ENCODE measurements at regions not wholly inside any gene's neighbourhood (a gene's known extent, or its start where the extent isn't known, plus 50 kb on each side); places are given as distances from the start of the nearest gene placed in this dataset.

DNA sequence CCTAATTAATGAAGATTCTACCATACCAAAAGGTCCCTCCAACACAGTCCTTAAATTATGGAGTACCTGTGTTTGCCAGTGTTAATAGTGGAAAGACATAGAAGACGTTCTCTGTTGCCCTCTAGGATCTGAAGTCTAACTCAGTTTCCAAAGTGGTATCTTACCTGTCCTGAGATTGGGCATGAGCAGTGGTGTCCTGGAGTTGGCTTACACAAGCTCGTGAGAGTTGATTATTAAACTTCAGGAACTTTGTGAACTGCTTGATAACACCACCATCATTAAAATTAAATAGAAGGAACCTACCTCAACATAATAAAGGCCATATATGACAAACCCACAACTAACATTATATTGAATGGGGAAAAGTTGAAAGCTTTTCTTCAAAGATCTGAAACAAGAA lies 60.9 kb upstream of the SMARCA2 start:
- no TSS peak for BruUV-seq (replicated peaks)
- Histone ChIP-seq H3K27ac (ENCODE audit: insufficient read depth, low read depth, low read length) (no peak overlapping the region), H3K9ac (replicated peaks; ENCODE audit: extremely low read depth, insufficient read depth, low read length) (no peak overlapping the region), H3K9me3 (replicated peaks; ENCODE audit: control insufficient read depth, insufficient read depth, low read length) (no peaks in the 10 kb centered on the region), H2AFZ (ENCODE audit: low read depth, low read length) (no peak overlapping the region), H3K9me1 (replicated peaks; ENCODE audit: control insufficient read depth, extremely low read depth, insufficient read depth, low read length) (no peaks in the 10 kb centered on the region), H3K79me2 (ENCODE audit: control insufficient read depth, insufficient read depth, low read length) (no peaks in the 10 kb centered on the region), H3K4me3 (replicated peaks in 1 of 3; ENCODE audit: insufficient read depth in 1 of 3, low read depth in 1 of 3, low read length in 3 of 3) (no peak overlapping the region), H3K36me3 (ENCODE audit: control insufficient read depth in 2 of 2, extremely low read depth in 1 of 2, insufficient read depth in 2 of 2, low read length in 2 of 2) (no peaks in the 10 kb centered on the region), H4K20me1 (replicated peaks; ENCODE audit: control insufficient read depth, extremely low read depth, insufficient read depth, low read length) (no peaks in the 10 kb centered on the region), H3K27me3 (ENCODE audit: control insufficient read depth in 2 of 2, insufficient read depth in 2 of 2, low read length in 2 of 2) (no peaks in the 10 kb centered on the region), H3K4me2 (ENCODE audit: insufficient read depth, low read length) (no peak overlapping the region), H3K4me1 (ENCODE audit: control insufficient read depth, extremely low read depth, insufficient read depth, low read length) (no peaks in the 10 kb centered on the region)
- TF ChIP-seq POLR2A (IDR thresholded peaks at IDR 0.05; ENCODE audit: low read depth, low read length), result no peak
- no peak for TF ChIP-seq MAX (IDR thresholded peaks at IDR 0.05; ENCODE audit: insufficient read depth, insufficient read length)
- no peak for TF ChIP-seq CTCF (IDR thresholded peaks at IDR 0.05; ENCODE audit: extremely low read depth in 1 of 2, insufficient read depth in 1 of 2, low read depth in 1 of 2, low read length in 2 of 2)
- no peak for TF ChIP-seq MYC (IDR thresholded peaks at IDR 0.05; ENCODE audit: low read depth, low read length)
- no peak for TF ChIP-seq JUN (IDR thresholded peaks at IDR 0.05; ENCODE audit: borderline replicate concordance, insufficient read depth, insufficient read length, low read depth)
- TF ChIP-seq POLR2AphosphoS5 (IDR thresholded peaks at IDR 0.05; ENCODE audit: insufficient read depth, low read depth, low read length), result no peak
- TF ChIP-seq FOS (IDR thresholded peaks at IDR 0.05; ENCODE audit: borderline replicate concordance, insufficient read depth, low read length), result no peak
- TF ChIP-seq GATA2 (IDR thresholded peaks at IDR 0.05; ENCODE audit: insufficient read depth, insufficient read length, low read depth, low read length), result no peak
- no peak for TF ChIP-seq EZH2 (IDR thresholded peaks at IDR 0.05; ENCODE audit: borderline replicate concordance, low read depth, low read length, severe bottlenecking)
- intact Hi-C loops (cut with micrococcal nuclease) (no loop called here), dilution Hi-C loops (cut with MboI; ENCODE audit: extremely low pct_ligation_motif_present, low sequenced_read_pairs) (no loop called here)
- no peak for DNase-seq (ENCODE audit: low read depth, low spot score)
- POLR2A ChIA-PET, result no interaction called here
- no peak for FAIRE-seq
- CTCF ChIA-PET, result no interaction called here

Measured in endothelial cell of umbilical vein (primary cell).